GM23338 (cell line): ENCODE measurements at regions not wholly inside any gene's neighbourhood (a gene's known extent, or its start where the extent isn't known, plus 50 kb on each side); places are given as distances from the start of the nearest gene placed in this dataset.

ENCODE experiments used
- ATAC-seq: fragments of 200-7000 bp; cut with Tn5 transposase; 3 replicates; pipeline ENCODE4 v1.9.1; 2020
- DNase-seq: peaks from one replicate; pipeline ENCODE4 v3.0.0-alpha.2; 2015; ENCODE audit warnings: low spot score
- H2AFZ ChIP-seq: fragments of 200-600 bp; sonication (generic); 2 replicates; pipeline ENCODE4 v1.8.0; 2016; ENCODE audit warnings: antibody characterized with exemption, mild to moderate bottlenecking, moderate library complexity
- H3F3A ChIP-seq: fragments of 200-600 bp; sonication (generic); replicated peaks from 2 replicates; pipeline ENCODE4 v1.8.0; 2017; ENCODE audit warnings: antibody characterized with exemption, mixed run types, low read depth
- H3K27ac ChIP-seq: fragments of 200-600 bp; sonication (generic); 2 replicates; pipeline ENCODE4 v1.6.1; 2016; ENCODE audit warnings: low read depth
- H3K27me3 ChIP-seq: fragments of 200-600 bp; sonication (generic); 2 replicates; pipeline ENCODE4 v1.8.0; 2016; ENCODE audit warnings: mild to moderate bottlenecking, mixed run types, moderate library complexity; ENCODE audit not compliant: insufficient read depth
- H3K36me3 ChIP-seq: fragments of 200-600 bp; sonication (generic); 2 replicates; pipeline ENCODE4 v1.8.0; 2016; ENCODE audit warnings: mild to moderate bottlenecking; ENCODE audit not compliant: insufficient read depth
- H3K4me1 ChIP-seq: fragments of 200-600 bp; sonication (generic); 2 replicates; pipeline ENCODE4 v1.8.0; 2016; ENCODE audit warnings: mild to moderate bottlenecking, moderate library complexity; ENCODE audit not compliant: insufficient read depth
- H3K4me2 ChIP-seq: fragments of 200-600 bp; sonication (generic); 2 replicates; pipeline ENCODE4 v1.7.1; 2017; ENCODE audit warnings: mixed run types
- H3K4me3 ChIP-seq: fragments of 200-600 bp; sonication (generic); 2 replicates; pipeline ENCODE4 v1.6.1; 2016; ENCODE audit warnings: mixed run types
- H3K79me2 ChIP-seq: fragments of 200-600 bp; sonication (generic); replicated peaks from 2 replicates; pipeline ENCODE4 v1.8.0; 2017; ENCODE audit warnings: mild to moderate bottlenecking; ENCODE audit not compliant: insufficient read depth
- H3K9me2 ChIP-seq: fragments of 200-600 bp; sonication (generic); 2 replicates; pipeline ENCODE4 v1.8.0; 2017; ENCODE audit not compliant: insufficient read depth
- H4K20me1 ChIP-seq: fragments of 200-600 bp; sonication (generic); replicated peaks from 2 replicates; pipeline ENCODE4 v1.8.0; 2017; ENCODE audit warnings: mild to moderate bottlenecking; ENCODE audit not compliant: insufficient read depth
- H3K27ac Mint-ChIP-seq: 2 replicates; pipeline ENCODE4 v1.8.0; 2020; ENCODE audit warnings: inconsistent platforms, mild to moderate bottlenecking, moderate library complexity, mixed read lengths
- H3K27me3 Mint-ChIP-seq: 3 replicates; pipeline ENCODE4 v1.8.0; 2022; ENCODE audit warnings: low read depth, mild to moderate bottlenecking, moderate library complexity, mixed read lengths, inconsistent platforms; ENCODE audit not compliant: insufficient read depth, poor library complexity
- H3K36me3 Mint-ChIP-seq: 3 replicates; pipeline ENCODE4 v1.8.0; 2021; ENCODE audit warnings: low read depth, mild to moderate bottlenecking, inconsistent platforms, moderate library complexity, mixed read lengths
- H3K4me1 Mint-ChIP-seq: 3 replicates; pipeline ENCODE4 v1.8.0; 2020; ENCODE audit warnings: mild to moderate bottlenecking, inconsistent platforms, mixed read lengths
- H3K4me3 Mint-ChIP-seq: 3 replicates; pipeline ENCODE4 v1.8.0; 2021; ENCODE audit warnings: moderate library complexity, mild to moderate bottlenecking, inconsistent platforms, mixed read lengths
- H3K9me3 Mint-ChIP-seq: 3 replicates; pipeline ENCODE4 v1.8.0; 2020; ENCODE audit warnings: moderate library complexity, mild to moderate bottlenecking, inconsistent platforms, mixed read lengths
- CREB1 ChIP-seq: fragments of 250-450 bp; sonication (Bioruptor Pico); IDR thresholded peaks from 2 replicates; pipeline ENCODE4 v1.5.0; 2020; ENCODE audit warnings: low read depth, mild to moderate bottlenecking, moderate library complexity
- EZH2 ChIP-seq: fragments of 200-600 bp; sonication (generic); IDR thresholded peaks from one replicate; pipeline ENCODE4 v1.8.0; 2017; ENCODE audit warnings: antibody characterized with exemption, mild to moderate bottlenecking, low read depth; ENCODE audit not compliant: unreplicated experiment
- EZH2phosphoT487 ChIP-seq: fragments of 200-600 bp; sonication (generic); IDR thresholded peaks from one replicate; pipeline ENCODE4 v1.8.1; 2018; ENCODE audit warnings: antibody characterized with exemption; ENCODE audit not compliant: unreplicated experiment
- NANOG ChIP-seq: IDR thresholded peaks from 2 replicates; pipeline ENCODE4 v1.6.1; 2016; ENCODE audit warnings: antibody characterized with exemption, borderline replicate concordance
- POLR2AphosphoS5 ChIP-seq: IDR thresholded peaks from 2 replicates; pipeline ENCODE4 v1.6.1; 2016; ENCODE audit warnings: antibody characterized with exemption, low read depth
- ZNF114 ChIP-seq: fragments of 250-450 bp; sonication (Bioruptor Pico); IDR thresholded peaks from 2 replicates; pipeline ENCODE4 v1.5.0; 2020; ENCODE audit warnings: mild to moderate bottlenecking, moderate library complexity
- ZNF331 ChIP-seq: fragments of 250-450 bp; sonication (Bioruptor Pico); IDR thresholded peaks from 2 replicates; pipeline ENCODE4 v1.5.0; 2020; ENCODE audit warnings: low read depth, mild to moderate bottlenecking, moderate library complexity
- TF ChIP-seq, protein P1 (sequence below): fragments of 250-450 bp; sonication (Bioruptor Pico); IDR thresholded peaks from 2 replicates; pipeline ENCODE4 v1.5.0; 2020; ENCODE audit warnings: mild to moderate bottlenecking, moderate library complexity
- TF ChIP-seq, protein P2 (sequence below): IDR thresholded peaks from 2 replicates; pipeline ENCODE4 v1.6.1; 2016; ENCODE audit warnings: antibody characterized with exemption
- TF ChIP-seq, protein P3 (sequence below): IDR thresholded peaks from one replicate; pipeline ENCODE4 v1.6.1; 2018; ENCODE audit warnings: antibody characterized with exemption; ENCODE audit not compliant: unreplicated experiment
- TF ChIP-seq, protein P4 (sequence below), 2 experiments: fragments of 200-600 bp in 1 of 2; sonication (generic) in 1 of 2; conservative IDR thresholded peaks; 2 replicates each; pipeline versions ENCODE4 v1.5.1 to v1.6.1; 2016 to 2017; ENCODE audit warnings: antibody characterized with exemption in 2 of 2, low read depth in 2 of 2, mild to moderate bottlenecking in 2 of 2, moderate library complexity in 1 of 2

DNA sequence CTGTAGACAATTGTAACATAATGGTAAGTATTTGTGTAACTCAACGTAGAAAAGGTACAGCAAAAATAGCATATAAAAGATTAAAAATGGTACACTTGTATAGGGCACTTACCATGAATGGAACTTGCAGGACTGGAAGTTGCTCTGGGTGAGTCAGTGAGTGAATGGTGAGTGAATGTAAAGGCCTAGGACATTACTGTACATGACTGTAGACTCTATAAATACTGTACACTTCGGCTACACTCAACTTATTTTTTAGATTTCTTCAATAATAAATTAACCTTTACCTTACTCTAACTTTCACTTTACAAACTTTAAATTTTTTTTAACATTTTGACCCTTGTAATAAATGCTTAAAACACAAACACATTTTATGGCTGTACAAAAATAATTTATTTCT lies 72.1 kb upstream of the FAM216B start (continued):
- TF ChIP-seq, protein P1, sequence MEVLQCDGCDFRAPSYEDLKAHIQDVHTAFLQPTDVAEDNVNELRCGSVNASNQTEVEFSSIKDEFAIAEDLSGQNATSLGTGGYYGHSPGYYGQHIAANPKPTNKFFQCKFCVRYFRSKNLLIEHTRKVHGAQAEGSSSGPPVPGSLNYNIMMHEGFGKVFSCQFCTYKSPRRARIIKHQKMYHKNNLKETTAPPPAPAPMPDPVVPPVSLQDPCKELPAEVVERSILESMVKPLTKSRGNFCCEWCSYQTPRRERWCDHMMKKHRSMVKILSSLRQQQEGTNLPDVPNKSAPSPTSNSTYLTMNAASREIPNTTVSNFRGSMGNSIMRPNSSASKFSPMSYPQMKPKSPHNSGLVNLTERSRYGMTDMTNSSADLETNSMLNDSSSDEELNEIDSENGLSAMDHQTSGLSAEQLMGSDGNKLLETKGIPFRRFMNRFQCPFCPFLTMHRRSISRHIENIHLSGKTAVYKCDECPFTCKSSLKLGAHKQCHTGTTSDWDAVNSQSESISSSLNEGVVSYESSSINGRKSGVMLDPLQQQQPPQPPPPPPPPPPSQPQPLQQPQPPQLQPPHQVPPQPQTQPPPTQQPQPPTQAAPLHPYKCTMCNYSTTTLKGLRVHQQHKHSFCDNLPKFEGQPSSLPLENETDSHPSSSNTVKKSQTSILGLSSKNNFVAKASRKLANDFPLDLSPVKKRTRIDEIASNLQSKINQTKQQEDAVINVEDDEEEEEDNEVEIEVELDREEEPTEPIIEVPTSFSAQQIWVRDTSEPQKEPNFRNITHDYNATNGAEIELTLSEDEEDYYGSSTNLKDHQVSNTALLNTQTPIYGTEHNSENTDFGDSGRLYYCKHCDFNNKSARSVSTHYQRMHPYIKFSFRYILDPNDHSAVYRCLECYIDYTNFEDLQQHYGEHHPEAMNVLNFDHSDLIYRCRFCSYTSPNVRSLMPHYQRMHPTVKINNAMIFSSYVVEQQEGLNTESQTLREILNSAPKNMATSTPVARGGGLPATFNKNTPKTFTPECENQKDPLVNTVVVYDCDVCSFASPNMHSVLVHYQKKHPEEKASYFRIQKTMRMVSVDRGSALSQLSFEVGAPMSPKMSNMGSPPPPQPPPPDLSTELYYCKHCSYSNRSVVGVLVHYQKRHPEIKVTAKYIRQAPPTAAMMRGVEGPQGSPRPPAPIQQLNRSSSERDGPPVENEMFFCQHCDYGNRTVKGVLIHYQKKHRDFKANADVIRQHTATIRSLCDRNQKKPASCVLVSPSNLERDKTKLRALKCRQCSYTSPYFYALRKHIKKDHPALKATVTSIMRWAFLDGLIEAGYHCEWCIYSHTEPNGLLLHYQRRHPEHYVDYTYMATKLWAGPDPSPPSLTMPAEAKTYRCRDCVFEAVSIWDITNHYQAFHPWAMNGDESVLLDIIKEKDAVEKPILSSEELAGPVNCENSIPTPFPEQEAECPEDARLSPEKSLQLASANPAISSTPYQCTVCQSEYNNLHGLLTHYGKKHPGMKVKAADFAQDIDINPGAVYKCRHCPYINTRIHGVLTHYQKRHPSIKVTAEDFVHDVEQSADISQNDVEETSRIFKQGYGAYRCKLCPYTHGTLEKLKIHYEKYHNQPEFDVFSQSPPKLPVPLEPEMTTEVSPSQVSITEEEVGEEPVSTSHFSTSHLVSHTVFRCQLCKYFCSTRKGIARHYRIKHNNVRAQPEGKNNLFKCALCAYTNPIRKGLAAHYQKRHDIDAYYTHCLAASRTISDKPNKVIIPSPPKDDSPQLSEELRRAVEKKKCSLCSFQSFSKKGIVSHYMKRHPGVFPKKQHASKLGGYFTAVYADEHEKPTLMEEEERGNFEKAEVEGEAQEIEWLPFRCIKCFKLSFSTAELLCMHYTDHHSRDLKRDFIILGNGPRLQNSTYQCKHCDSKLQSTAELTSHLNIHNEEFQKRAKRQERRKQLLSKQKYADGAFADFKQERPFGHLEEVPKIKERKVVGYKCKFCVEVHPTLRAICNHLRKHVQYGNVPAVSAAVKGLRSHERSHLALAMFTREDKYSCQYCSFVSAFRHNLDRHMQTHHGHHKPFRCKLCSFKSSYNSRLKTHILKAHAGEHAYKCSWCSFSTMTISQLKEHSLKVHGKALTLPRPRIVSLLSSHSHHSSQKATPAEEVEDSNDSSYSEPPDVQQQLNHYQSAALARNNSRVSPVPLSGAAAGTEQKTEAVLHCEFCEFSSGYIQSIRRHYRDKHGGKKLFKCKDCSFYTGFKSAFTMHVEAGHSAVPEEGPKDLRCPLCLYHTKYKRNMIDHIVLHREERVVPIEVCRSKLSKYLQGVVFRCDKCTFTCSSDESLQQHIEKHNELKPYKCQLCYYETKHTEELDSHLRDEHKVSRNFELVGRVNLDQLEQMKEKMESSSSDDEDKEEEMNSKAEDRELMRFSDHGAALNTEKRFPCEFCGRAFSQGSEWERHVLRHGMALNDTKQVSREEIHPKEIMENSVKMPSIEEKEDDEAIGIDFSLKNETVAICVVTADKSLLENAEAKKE, result no peak
- no peak for TF ChIP-seq EZH2phosphoT487
- TF ChIP-seq, protein P2, sequence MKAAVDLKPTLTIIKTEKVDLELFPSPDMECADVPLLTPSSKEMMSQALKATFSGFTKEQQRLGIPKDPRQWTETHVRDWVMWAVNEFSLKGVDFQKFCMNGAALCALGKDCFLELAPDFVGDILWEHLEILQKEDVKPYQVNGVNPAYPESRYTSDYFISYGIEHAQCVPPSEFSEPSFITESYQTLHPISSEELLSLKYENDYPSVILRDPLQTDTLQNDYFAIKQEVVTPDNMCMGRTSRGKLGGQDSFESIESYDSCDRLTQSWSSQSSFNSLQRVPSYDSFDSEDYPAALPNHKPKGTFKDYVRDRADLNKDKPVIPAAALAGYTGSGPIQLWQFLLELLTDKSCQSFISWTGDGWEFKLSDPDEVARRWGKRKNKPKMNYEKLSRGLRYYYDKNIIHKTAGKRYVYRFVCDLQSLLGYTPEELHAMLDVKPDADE, result no peak

DNA sequence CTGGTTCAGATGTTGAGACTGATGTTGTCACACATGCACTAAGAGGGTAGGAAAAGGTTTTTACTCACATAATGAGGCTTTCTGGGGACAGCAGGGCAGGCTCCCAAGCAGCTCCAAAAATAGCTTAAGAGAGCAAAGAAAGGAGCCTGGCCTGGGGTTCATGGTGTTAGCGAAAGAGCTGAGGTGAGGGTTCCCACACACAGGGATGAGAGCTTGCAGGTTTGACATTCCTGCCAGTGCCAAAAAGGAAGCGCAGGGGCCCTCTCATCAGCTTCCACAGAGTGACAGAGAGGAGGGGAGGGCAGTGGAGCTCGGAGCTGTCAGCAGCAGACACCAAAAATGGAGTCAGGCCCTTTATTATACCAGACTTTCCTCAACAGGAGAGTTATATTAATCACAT lies 65.5 kb upstream of the FAM216B start:
- no peaks in the 10 kb centered on the region for H3K4me1 Mint-ChIP-seq
- ATAC-seq (0 out of 3 replicates have a peak, but pooled peaks have one; percentile 31), DNase-seq (peak; percentile 11)
- H3K9me3 Mint-ChIP-seq, result peaks cover 4% of the 10 kb centered on the region; the same call in 1 of the 3 replicates
- H3K4me3 Mint-ChIP-seq, result no peak overlapping the region
- Histone ChIP-seq H3K27ac (no peak overlapping the region), H3K27me3 (no peaks in the 10 kb centered on the region), H3K36me3 (no peaks in the 10 kb centered on the region), H3F3A (no peaks in the 10 kb centered on the region), H3K4me2 (no peak overlapping the region), H3K79me2 (no peaks in the 10 kb centered on the region), H2AFZ (peak overlapping the region; percentile 25; the same call in 1 of the 2 replicates), H3K9me2 (0 out of 2 replicates have a peak, but pooled peaks cover 3% of the 10 kb centered on the region), H3K4me3 (no peak overlapping the region), H3K4me1 (no peaks in the 10 kb centered on the region), H4K20me1 (no peaks in the 10 kb centered on the region)
- TF ChIP-seq ZNF114 (CRISPR knock-in tag) (no peak), CREB1 (CRISPR knock-in tag) (no peak), EZH2 (no peak), NANOG (no peak), ZNF331 (CRISPR knock-in tag) (no peak), POLR2AphosphoS5 (no peak), EZH2phosphoT487 (no peak)
- TF ChIP-seq, protein P3, sequence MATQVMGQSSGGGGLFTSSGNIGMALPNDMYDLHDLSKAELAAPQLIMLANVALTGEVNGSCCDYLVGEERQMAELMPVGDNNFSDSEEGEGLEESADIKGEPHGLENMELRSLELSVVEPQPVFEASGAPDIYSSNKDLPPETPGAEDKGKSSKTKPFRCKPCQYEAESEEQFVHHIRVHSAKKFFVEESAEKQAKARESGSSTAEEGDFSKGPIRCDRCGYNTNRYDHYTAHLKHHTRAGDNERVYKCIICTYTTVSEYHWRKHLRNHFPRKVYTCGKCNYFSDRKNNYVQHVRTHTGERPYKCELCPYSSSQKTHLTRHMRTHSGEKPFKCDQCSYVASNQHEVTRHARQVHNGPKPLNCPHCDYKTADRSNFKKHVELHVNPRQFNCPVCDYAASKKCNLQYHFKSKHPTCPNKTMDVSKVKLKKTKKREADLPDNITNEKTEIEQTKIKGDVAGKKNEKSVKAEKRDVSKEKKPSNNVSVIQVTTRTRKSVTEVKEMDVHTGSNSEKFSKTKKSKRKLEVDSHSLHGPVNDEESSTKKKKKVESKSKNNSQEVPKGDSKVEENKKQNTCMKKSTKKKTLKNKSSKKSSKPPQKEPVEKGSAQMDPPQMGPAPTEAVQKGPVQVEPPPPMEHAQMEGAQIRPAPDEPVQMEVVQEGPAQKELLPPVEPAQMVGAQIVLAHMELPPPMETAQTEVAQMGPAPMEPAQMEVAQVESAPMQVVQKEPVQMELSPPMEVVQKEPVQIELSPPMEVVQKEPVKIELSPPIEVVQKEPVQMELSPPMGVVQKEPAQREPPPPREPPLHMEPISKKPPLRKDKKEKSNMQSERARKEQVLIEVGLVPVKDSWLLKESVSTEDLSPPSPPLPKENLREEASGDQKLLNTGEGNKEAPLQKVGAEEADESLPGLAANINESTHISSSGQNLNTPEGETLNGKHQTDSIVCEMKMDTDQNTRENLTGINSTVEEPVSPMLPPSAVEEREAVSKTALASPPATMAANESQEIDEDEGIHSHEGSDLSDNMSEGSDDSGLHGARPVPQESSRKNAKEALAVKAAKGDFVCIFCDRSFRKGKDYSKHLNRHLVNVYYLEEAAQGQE, result no peak
- TF ChIP-seq, protein P2, result no peak
- TF ChIP-seq, protein P4, sequence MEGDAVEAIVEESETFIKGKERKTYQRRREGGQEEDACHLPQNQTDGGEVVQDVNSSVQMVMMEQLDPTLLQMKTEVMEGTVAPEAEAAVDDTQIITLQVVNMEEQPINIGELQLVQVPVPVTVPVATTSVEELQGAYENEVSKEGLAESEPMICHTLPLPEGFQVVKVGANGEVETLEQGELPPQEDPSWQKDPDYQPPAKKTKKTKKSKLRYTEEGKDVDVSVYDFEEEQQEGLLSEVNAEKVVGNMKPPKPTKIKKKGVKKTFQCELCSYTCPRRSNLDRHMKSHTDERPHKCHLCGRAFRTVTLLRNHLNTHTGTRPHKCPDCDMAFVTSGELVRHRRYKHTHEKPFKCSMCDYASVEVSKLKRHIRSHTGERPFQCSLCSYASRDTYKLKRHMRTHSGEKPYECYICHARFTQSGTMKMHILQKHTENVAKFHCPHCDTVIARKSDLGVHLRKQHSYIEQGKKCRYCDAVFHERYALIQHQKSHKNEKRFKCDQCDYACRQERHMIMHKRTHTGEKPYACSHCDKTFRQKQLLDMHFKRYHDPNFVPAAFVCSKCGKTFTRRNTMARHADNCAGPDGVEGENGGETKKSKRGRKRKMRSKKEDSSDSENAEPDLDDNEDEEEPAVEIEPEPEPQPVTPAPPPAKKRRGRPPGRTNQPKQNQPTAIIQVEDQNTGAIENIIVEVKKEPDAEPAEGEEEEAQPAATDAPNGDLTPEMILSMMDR (conservative IDR thresholded peaks at IDR 0.05; ENCODE audit: low read depth in 2 of 2), result no peak
- no peaks in the 10 kb centered on the region for H3K27me3 Mint-ChIP-seq
- H3K36me3 Mint-ChIP-seq, result no peaks in the 10 kb centered on the region
- H3K27ac Mint-ChIP-seq, result no peak overlapping the region
